Embryonic facial prominence (tissue), 1 donor: ENCODE measurements at regions not wholly inside any gene's neighbourhood (a gene's known extent, or its start where the extent isn't known, plus 50 kb on each side); places are given as distances from the start of the nearest gene placed in this dataset.

ENCODE experiments used
- DNase-seq: peaks from one replicate; pipeline ENCODE4 v3.0.0-alpha.2; 2016; ENCODE audit errors: extremely low spot score

DNA sequence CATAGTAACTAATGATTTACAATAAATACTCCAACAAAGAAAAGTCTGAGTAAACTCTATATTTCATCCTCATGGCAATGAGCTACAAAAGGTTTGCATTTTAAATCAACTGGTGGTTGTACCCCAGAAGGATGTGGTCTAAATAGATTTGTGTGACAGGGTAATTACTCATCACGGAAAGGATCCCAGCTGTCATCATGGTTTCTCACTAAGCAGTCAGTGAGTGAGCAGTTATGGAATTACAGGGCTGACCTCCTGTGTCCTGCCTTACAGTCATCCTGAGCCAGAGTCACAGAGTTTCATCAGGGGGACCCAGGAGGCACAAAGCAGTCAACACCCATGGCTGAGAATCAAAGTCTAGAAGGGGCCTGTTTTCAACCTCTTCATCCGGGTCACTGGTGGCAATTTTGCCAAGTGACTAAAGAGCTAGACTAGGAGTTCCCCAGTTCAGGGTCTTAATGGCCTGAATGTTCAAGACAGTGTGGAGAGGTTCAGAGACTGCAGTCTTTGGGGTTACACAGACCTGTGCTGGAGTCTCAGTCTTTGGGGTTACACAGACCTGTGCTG is 210.7 kb upstream of the SLC24A2 start:
- no peak for DNase-seq

DNA sequence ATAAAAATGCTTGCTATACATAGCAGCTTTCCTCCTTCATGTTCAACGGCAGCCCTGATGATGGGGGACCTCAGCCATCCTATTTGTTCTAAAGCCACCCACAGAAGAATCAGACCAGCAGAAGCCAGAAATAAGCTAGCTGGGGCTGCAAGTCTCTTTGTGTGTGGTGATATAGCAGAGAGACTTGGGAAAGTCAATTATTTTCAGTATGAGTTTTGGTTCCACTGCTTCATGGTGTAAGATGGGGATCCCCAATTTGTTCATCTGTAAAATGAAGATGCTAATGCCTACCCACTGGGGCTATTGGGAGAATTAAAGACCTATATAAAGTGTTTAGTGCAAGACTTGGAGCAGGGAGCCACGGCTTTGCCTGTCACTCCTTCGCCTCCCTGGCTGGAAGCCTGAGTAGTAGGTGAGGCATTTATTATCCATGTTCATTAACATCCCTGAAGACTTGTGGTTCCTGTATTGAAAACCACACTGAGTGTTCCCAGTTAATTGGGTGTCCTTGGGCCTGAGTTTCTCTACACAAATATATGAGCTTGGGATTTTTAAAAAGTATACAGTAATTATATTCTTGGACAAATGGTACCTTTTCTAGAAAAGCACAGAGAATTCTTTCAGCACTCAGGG is 210.1 kb upstream of the SLC24A2 start:
- no peak for DNase-seq

DNA sequence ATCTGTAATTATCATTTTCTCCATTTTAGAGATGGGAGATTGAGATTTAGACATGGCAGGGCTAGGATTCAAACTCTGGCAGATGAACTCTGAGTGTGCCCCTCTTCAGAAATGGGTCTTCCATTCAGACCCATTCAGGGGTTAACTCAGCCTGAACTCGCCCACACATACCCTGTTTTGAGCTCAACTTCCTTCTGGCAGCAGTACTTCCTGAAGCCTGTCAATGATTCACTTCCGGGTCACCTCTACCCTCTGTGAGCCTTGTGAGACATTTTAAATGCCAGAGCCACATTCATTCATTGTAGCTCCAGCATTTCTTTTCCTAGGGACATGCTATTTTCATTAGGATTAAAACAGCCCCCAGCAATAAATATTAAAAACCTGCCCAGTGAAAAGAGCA is 209.3 kb upstream of the SLC24A2 start:
- no peak for DNase-seq

DNA sequence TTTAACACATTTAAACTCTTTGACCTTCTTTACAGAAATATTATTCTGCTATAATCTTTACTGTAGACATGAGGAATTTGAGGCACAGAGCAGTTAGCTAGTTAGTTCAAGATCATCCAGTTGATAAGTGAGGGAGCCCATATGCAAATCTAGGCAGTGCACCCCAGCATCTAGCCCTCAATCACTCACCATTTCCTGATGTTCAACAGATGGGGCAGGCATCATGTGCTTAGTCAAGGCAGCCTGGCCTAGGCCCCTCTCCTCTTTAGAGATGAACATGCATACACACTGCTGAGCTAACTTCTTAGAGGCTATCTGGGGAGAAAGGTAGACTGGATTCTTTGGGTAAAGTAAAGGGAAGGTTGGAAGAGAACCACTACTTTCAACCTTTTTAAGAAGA is 206.8 kb upstream of the SLC24A2 start:
- DNase-seq, result no peak

DNA sequence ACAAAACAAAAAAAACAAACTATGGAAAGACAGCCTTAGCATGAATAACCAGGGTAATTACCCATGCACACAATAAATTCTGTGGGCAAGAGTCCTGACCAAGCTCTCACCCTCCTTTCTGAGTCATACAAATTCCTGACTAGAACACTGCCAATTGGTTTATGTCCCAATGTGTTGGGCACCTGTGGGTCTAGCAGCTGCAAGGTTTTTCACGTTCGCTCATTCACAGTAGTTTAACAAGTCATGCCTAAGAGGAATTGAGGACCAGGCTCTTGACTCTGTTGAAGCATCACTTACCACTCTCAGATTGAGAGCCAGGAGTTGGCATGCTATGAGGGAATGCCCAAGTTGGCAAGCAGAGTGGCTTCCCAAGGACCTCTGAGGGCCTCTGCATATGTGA is 205.5 kb upstream of the SLC24A2 start:
- no peak for DNase-seq

DNA sequence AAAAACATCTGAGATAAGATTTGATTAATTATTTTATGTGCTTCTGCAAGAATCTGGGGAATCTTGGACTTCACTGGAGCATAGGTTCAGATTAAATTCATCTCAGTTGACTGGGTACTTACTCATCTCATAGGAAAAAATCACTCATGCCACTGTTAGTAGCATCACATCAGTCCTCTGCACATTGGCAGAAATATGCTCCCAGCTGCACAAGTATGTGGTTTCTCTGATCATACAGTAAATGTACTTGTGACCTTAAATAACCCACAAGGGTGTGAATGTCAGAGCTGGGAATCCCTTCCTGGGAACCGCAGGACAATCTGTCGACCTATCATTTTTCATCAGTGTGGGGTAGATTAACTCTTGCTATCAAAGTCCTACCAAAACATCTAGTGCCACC is 203.7 kb upstream of the SLC24A2 start:
- DNase-seq, result no peak

DNA sequence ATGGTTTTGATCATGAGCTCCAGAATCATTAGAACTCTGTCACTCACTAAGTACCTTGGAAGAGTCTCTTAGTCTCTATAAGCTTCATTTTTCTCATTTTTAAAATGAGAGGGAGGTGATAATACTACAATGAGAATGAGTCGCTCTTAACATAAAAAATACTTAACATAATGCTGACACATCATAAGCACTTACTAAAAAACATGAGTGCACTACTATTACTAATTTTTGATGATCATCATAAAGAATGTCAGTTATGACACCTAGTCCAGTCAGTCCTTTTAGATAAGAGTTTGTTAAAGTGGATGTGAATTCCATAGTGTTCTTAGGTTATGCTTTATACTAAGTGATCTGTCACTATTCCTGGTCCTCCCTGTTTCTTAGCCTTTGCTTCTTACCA is 200.4 kb upstream of the SLC24A2 start:
- no peak for DNase-seq

DNA sequence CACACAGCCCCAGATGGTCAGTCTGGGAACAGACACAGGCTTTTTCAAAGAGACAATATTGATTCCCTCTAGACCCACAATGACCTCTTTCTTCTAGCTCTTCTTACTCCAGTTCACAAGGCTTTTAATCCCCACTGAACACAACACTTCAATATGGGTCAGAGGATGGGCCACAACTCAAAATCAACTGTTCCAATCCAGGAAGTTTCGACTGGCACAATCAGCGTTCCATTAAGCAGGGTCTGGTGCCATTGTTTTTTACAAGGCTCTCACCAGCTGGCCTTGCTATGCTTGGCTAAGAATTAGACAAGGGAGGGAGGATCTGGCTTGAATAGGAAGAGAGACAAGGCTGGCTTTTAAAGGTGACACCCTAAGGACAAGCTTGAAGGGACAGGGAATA is 199.4 kb upstream of the SLC24A2 start:
- DNase-seq, result no peak

DNA sequence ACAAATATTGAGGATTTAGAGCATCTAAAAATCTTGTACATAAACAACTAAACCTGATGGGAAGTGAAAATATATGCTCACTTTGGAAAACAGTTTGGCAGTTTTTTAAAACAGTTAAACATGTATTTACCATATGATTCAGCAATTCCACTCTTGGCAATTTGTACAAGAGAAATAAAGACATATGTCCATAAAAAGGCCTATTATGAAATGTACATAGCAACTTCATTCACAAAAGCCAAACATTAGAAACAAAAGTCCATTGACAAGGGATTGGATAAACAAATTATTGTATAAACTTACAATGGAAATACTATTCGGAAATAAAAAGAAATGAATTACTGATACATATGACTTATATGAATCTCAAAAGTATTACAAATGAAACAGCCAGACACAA is 196.2 kb upstream of the SLC24A2 start:
- DNase-seq, result no peak

DNA sequence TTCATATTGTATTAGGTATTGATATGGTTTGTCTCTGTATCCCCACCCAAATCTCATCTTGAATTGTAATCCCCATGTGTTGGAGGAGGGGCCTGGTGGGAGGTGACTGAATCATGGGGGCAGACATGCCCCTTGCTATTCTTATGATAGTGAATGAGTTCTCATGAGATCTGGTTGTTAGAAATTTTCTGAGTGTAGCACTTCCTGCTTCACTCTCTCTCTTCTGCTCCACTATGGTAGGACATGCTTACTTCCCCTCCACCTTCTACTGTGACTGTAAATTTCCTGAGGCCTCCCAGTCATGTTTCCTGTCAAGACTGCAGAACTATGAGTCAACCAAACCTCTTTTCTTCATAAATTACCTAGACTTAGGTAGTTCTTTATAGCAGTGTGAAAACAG is 187.4 kb upstream of the SLC24A2 start:
- no peak for DNase-seq

DNA sequence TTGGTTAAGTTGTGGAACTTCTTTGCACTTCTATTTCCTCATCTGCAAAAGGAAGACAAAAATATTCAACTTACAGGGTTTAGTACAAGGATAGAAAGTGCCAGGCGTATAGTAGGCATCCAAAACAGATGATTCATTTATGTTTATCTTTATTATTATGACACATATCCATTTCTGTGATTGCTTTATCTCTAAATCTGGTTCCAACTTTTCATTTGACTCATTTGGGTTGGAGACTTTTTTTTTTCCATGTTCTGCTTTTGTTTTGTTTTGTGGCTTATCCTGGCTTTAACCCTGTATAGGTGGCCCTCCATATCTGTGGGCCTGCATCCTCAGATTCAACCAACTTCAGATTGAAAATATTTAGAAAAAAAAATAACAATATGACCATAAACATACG is 186.7 kb upstream of the SLC24A2 start:
- DNase-seq, result no peak

DNA sequence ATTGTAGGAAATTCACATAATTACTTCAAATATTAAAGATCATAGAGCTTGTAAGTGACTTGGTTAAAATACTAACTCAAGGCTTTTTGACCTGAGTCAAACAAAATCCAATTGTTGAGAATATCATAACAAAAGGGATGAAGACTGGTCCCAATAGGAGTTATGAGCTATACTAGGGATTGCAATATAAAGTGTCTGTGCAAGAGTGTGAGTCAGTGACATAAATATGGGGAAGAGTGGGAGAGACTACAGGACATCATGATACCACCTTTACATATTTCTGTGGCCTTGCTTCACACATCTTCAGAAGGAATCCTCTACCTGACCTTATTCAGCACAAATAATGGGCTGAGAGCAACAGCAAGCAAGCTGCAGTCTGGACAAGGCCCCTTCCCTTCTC is 180.9 kb upstream of the SLC24A2 start:
- no peak for DNase-seq

DNA sequence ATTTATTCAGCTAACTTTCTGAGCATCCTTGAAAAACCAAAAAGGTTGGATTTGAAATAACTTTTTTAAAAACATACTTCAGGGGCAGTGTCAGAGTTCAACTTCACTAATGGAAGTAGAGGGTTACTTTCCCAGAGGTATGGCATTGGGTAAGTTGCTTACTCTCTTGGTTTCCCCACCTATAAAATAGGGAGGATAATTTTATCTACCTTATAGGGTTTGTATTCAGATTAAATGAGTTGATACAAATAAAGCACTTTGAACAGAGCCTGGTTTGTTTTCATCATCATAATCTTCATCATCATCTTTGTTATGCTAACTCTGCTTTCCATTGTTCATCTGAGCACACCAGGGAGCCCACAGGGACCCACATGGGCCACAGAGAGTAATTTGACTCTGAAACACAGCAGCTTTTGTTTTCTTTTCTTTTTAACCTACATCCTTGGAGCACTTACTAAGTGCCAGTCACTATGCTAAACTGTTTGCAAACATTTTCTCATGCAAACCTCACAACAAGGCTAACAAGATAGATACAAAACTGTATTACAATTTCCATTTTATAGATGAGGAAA is 179.1 kb upstream of the SLC24A2 start:
- no peak for DNase-seq

DNA sequence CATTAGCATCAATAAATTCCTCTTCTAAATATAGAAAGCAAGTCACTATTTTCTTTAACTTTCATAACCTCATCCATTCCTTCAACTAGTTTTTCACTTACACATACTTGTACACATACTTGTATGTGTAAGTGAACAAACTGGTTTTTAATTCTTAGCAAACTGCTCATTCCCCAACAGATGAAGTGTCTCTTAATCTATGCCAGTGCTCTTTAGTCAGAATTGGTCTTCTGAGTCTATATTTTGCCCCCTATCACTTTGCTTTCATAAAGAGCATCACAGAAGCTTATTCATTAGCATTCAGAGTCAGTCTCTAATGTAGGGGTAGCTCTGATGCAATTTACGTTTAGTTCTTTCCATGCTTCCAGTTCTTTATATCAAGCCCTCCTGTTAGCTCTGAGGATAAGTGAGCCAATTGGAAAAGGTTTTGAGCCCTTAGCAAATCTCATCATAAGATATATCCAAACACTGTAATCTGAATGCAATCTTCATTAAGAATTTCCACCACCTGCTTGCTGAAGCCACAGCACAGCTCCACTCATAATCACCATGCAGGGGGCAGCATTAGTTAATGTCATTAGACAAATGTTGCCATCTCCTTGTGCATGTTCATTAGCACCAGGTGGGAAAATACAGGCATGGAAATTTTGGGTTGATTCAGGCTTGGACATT is 178.5 kb upstream of the SLC24A2 start:
- DNase-seq, result no peak

DNA sequence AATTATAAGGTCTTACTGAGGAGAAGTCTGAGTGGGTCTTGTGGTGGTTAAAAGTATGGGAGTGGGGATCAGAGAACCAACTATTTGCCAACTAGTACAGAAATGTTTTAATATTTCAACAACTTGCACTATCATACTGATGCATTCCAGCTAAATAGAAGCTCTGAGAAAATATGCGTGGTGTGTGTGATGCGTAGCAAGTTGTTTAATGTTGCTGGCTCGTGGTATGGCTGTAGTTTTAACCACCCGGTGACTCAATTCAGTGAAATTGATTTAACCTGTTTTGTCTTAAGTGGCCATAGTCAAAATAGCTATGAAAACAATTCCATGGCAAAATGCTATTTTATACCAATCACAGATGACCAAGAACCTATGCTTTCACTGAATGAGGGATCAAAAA is 176.5 kb upstream of the SLC24A2 start:
- DNase-seq, result no peak

DNA sequence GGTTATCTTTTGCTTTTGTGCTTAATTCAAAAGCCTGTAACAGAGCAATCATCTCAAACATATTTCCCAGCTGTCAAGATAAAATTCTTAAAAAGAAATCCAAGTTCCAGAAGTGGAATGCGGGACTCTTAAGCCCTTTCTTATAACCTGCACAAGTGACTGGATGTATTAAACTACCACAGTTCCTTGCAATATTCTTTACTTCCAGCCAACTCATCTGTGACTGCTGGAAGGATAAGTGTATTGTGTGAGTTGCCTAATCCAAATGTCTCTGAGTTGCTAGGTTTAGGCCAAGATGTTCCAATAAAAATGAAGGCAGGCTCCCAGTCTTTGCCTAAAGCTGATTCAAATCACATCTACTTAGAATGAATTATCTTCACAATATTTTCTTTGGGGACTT is 159.2 kb upstream of the SLC24A2 start:
- no peak for DNase-seq

DNA sequence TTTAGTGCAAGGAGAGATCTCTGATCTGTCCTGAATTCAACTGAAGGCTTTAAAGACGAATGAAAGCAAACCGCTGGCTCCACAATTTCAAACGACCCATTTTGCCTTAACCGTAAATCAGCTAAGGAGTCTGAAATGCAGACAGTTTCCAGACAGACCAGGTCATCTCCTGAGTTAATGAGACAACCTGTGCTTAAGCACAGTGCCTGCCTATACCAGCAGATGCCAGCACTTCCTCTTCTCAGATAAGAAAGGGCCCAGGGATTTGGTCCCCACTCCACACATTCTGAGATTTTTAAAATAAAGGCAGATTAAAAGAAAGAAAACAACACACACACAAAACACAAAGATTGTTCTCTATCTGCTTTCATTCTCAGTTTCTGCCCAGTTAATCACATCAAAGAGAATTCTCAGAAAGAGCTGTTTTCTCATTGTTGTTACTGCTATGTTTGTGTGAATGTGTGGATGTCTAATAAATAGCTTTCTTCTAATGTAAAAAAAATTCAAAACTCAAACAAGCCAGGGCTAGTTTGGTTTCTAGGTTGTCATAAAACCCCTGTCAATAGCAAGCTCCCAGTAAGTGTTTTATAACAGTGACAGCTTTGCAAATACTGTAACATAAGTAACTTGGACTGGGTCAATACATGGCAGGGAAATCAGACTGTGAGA is 157.7 kb upstream of the SLC24A2 start:
- DNase-seq, result no peak

DNA sequence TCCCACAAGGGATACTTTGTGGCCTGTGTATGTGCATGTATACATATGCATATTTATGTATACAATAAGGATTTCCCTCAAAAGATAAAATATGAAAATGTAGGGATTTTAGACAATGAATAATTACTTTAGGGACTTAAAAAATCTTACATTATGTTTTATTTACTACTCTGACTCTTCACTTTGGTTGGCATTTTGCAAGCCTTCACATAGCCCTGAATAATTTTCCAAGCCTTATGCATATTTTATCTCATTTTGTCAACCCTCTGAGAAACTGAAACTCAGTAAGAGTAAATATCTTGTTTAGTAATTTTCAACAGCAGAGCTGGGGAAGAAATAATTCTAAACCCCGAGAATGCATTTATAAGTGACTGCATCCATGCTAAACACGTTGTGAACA is 153.0 kb upstream of the SLC24A2 start:
- no peak for DNase-seq

DNA sequence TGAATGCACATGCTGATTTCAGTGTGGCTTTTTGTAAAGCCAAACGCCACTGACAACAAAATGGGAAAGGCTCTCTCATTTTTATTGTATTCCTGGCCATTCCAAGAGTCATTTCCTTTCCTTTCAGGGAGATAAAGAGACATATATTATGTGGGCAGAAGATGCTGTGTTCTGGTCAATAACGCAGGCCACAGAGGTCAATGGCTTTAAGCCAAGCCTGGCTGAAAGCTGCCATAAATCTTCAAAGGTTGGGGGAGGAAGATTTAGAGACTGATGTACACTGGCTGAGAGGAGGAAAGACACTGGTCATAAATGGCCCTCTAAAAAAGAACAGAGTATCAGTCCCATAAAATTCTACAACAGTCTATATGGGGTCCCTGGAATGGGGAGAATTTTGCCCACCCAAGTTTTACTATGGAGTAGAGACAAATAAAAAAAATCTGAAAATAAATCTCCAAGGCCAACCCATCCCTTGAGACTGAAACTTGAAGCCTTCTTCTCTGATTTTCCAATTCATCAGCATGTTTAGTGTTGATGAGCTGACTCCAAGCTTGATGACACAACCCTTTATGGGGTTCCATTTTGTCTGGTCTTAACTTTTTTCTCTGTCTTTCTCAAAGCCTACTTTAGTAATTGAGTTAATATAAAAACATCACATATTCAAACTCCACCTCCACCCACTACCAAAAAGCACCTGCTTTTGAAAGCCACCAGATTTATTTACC is 152.1 kb upstream of the SLC24A2 start:
- no peak for DNase-seq

DNA sequence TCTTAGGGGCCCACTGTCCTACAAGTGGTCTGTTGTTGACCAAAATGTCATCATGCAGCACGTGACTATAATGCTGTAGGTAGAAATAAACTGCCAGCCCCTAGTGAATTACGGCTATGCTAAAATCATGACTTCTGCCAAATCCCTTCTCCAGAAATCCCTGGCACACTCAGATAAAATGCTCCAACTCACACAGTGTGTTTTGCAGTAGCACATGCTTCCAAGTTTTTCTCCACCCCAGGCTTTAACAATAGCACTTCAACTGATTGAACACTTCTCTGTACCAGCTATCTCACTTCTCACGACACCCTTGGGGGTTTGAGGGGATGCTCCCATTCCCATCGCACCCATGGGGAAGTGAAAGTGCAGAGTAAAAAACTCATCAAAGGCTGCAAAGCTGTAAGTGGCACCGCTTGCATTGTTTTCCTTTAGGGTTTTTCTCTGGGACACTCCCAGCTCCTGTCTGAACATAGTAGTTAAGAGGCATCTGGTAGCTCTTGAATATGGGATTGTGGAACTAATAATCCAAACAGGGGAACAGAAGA is 151.0 kb upstream of the SLC24A2 start:
- DNase-seq, result no peak

DNA sequence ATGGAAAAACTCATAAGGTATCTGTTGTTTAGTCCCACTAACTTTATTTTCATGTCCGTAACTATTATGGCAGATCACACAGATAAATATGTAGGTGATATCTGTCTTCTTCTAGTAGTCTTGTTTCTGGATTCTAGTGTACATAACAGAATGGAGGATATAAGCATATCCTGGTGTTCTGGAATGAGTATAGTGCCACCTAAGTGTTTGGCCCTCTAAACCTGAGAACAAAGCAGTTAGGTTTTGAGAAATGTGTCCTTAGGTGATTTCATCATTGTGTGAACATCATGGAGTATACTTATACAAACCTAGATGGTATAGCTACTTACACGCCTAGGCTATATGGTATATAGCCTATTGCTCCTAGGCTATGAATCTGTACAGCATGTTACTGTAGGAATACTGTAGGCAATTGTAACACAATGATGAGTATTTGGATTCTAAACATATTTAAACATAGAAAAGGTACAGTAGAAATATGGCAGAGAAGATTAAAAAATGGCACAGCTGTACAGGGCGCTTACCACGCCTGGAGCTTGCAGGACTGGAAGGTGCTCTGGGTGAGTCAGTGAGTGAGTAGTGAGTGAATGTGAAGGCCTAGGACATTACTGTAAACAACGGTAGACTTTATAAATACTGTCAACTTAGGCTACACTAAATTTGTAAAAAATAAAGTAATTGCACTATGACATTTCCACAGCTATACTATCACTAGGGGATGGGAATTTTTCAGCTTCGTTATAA is 150.3 kb upstream of the SLC24A2 start:
- no peak for DNase-seq
